Adrenal gland (tissue), 9 donors: ENCODE measurements at regions not wholly inside any gene's neighbourhood (a gene's known extent, or its start where the extent isn't known, plus 50 kb on each side); places are given as distances from the start of the nearest gene placed in this dataset.

Experiments used
- DNase-seq, 7 donors: peaks; one replicate each; pipeline ENCODE4 v3.0.0-alpha.2; 2019 to 2020
- H3K27ac ChIP-seq, 5 donors: fragments of 200-600 bp; sonication (generic) in 4 of 5; 1 replicate in 3 of 5; 2 replicates in 2 of 5; pipeline versions ENCODE4 v1.5.1 to v1.8.0; 2016 to 2020; ENCODE audit warnings: mild to moderate bottlenecking in 1 of 5
- H3K27me3 ChIP-seq: fragments of 200-600 bp; 2 replicates; pipeline ENCODE4 v1.8.0; 2021
- H3K36me3 ChIP-seq, 2 donors: fragments of 200-600 bp; replicated peaks in 1 of 2; 1 replicate in 1 of 2; 2 replicates in 1 of 2; pipeline versions ENCODE4 v1.5.1 to v1.8.0; 2018 to 2022
- H3K4me1 ChIP-seq, 2 donors: fragments of 200-600 bp; replicated peaks in 1 of 2; 1 replicate in 1 of 2; 2 replicates in 1 of 2; pipeline versions ENCODE4 v1.5.1 to v1.8.0; 2018 to 2021
- H3K4me3 ChIP-seq, 4 donors: fragments of 200-600 bp; sonication (generic) in 3 of 4; one replicate each; pipeline ENCODE4 v1.5.1; 2016 to 2018
- H3K9me3 ChIP-seq, 3 donors: fragments of 200-600 bp; sonication (generic) in 1 of 3; replicated peaks in 1 of 3; 1 replicate in 2 of 3; 2 replicates in 1 of 3; pipeline versions ENCODE4 v1.5.1 to v1.8.0; 2016 to 2021
- CTCF ChIP-seq, 6 experiments: fragments of 450-650 bp in 4 of 6; fragments of 200-600 bp in 2 of 6; sonication (generic) in 1 of 6; IDR thresholded peaks; 1 replicate in 5 of 6; 2 replicates in 1 of 6; pipeline versions ENCODE4 v1.5.1 to v1.8.0; 2016 to 2021; ENCODE audit warnings: antibody characterized with exemption in 6 of 6, mild to moderate bottlenecking in 2 of 6, moderate library complexity in 1 of 6
- POLR2A ChIP-seq, 2 donors: fragments of 450-650 bp; IDR thresholded peaks; one replicate each; pipeline ENCODE4 v1.6.1; 2017; ENCODE audit warnings: antibody characterized with exemption in 2 of 2, mild to moderate bottlenecking in 2 of 2, moderate library complexity in 1 of 2
- WGBS, 4 donors: extraction: QIAGEN DNeasy Blood & Tissue Kit in 2 of 4; methylation state at CpG; one replicate each; pipeline versions ENCODE4 v1.1.5 to v1.1.7; 2013 to 2017; 5-methylcytosine and 5-hydroxymethylcytosine counted together
- intact Hi-C, 2 donors: fragments of 100-400 bp; cut with DNase I; formaldehyde crosslinking; loops; one replicate each; pipeline versions ENCODE4 v1.14.1 to v1.15.0; 2022 to 2023
- donor health status: healthy with polysubstance abuse.
- donor health status: Bipolar disorder and iron deficiency.
- donor health status: DM: yes; HTN: yes; CAD: no.
- donor health status: DM: no; HTN: no; CAD: no.
- donor health status: DM: no; HTN: no; CAD: no.

GRCh38 chr9:135385793-135386192 lies 93.8 kb upstream of the PPP1R26 start:
- 46 to 57% (median 49%) methylated on average over 4 to 7 of the region's 7 CpGs for WGBS, 4 donors
- TF ChIP-seq CTCF (IDR thresholded peaks at IDR 0.05): no peak
- no peak for TF ChIP-seq POLR2A (IDR thresholded peaks at IDR 0.05)
- Histone ChIP-seq H3K4me3 (no peak overlapping the region), H3K9me3 (no peaks in the 10 kb centered on the region), H3K4me1 (no peaks in the 10 kb centered on the region), H3K27me3 (peaks cover 8% of the 10 kb centered on the region), H3K27ac (no peak overlapping the region), H3K36me3 (no peaks in the 10 kb centered on the region)
- DNase-seq: no peak
- intact Hi-C loops: no loop called here

GRCh38 chr9:135387976-135388375 lies 91.6 kb upstream of the PPP1R26 start:
- 62 to 71% (median 65%) methylated on average over 8 of the region's 8 CpGs for WGBS, 4 donors
- TF ChIP-seq CTCF (IDR thresholded peaks at IDR 0.05) (no peak), POLR2A (IDR thresholded peaks at IDR 0.05) (no peak)
- no peaks in the 10 kb centered on the region for H3K9me3 ChIP-seq
- DNase-seq: no peak
- no peaks in the 10 kb centered on the region for H3K4me1 ChIP-seq
- H3K36me3 ChIP-seq: no peaks in the 10 kb centered on the region
- intact Hi-C loops: no loop called here
- no peak overlapping the region for H3K4me3 ChIP-seq
- no peak overlapping the region for H3K27ac ChIP-seq
- H3K27me3 ChIP-seq: peaks cover 8% of the 10 kb centered on the region

- Histone ChIP-seq H3K9me3 (no peaks in the 10 kb centered on the region), H3K27ac (no peak overlapping the region), H3K4me3 (no peak overlapping the region), H3K27me3 (peaks cover 8% of the 10 kb centered on the region), H3K36me3 (no peaks in the 10 kb centered on the region), H3K4me1 (no peaks in the 10 kb centered on the region)
- intact Hi-C loops: no loop called here
- TF ChIP-seq CTCF (IDR thresholded peaks at IDR 0.05) (no peak), POLR2A (IDR thresholded peaks at IDR 0.05) (no peak)
- 87 to 91% (median 90%) methylated on average over 8 of the region's 8 CpGs for WGBS, 4 donors
- no peak for DNase-seq
These were observed 91.1 kb upstream of the PPP1R26 start for GRCh38 chr9:135388530-135388929.

GRCh38 chr9:135391759-135392158 lies 87.8 kb upstream of the PPP1R26 start:
- no peak for TF ChIP-seq CTCF (IDR thresholded peaks at IDR 0.05)
- no peak for TF ChIP-seq POLR2A (IDR thresholded peaks at IDR 0.05)
- no peak overlapping the region for H3K27ac ChIP-seq
- intact Hi-C loops: no loop called here
- H3K27me3 ChIP-seq: no peaks in the 10 kb centered on the region
- no peak overlapping the region for H3K4me3 ChIP-seq
- no peaks in the 10 kb centered on the region for H3K4me1 ChIP-seq
- H3K9me3 ChIP-seq: no peaks in the 10 kb centered on the region
- H3K36me3 ChIP-seq: no peaks in the 10 kb centered on the region
- DNase-seq: no peak
- WGBS, 4 donors: 82 to 90% (median 86%) methylated on average over 12 of the region's 12 CpGs
